Cardiac muscle cell (in vitro differentiated cells and primary cell): ENCODE measurements at regions not wholly inside any gene's neighbourhood (a gene's known extent, or its start where the extent isn't known, plus 50 kb on each side); places are given as distances from the start of the nearest gene placed in this dataset.

Experiments used
- DNase-seq, 2 donors: peaks; one replicate each; pipeline versions ENCODE4 v3.0.0 to v3.0.0-alpha.2; 2010 to 2017; ENCODE audit warnings: low read depth in 1 of 2, low spot score in 1 of 2
- H3K27ac ChIP-seq: fragments of 200-600 bp; sonication (generic); 2 replicates; pipeline ENCODE4 v1.5.1; 2016
- H3K27me3 ChIP-seq: fragments of 200-600 bp; sonication (generic); 2 replicates; pipeline ENCODE4 v1.6.0; 2016; ENCODE audit warnings: control low read depth
- H3K36me3 ChIP-seq: fragments of 200-600 bp; sonication (generic); 2 replicates; pipeline ENCODE4 v1.5.1; 2016; ENCODE audit warnings: control low read depth
- H3K4me1 ChIP-seq: fragments of 200-600 bp; sonication (generic); 2 replicates; pipeline ENCODE4 v1.8.1; 2017; ENCODE audit warnings: low read depth, mild to moderate bottlenecking, mixed run types
- H3K4me3 ChIP-seq: fragments of 200-600 bp; sonication (generic); 2 replicates; pipeline ENCODE4 v1.5.1; 2016; ENCODE audit warnings: mild to moderate bottlenecking
- H3K9me3 ChIP-seq: fragments of 200-600 bp; sonication (generic); 2 replicates; pipeline ENCODE4 v1.5.1; 2017; ENCODE audit warnings: low read depth, mild to moderate bottlenecking, control low read depth
- TF ChIP-seq, protein P1 (sequence below): IDR thresholded peaks from 2 replicates; pipeline ENCODE4 v1.5.1; 2012; ENCODE audit warnings: low read depth, mild to moderate bottlenecking, low read length

GRCh38 chr4:19375931-19376330, 875.8 kb upstream of the SLIT2 start:
- no peak for DNase-seq

DNA sequence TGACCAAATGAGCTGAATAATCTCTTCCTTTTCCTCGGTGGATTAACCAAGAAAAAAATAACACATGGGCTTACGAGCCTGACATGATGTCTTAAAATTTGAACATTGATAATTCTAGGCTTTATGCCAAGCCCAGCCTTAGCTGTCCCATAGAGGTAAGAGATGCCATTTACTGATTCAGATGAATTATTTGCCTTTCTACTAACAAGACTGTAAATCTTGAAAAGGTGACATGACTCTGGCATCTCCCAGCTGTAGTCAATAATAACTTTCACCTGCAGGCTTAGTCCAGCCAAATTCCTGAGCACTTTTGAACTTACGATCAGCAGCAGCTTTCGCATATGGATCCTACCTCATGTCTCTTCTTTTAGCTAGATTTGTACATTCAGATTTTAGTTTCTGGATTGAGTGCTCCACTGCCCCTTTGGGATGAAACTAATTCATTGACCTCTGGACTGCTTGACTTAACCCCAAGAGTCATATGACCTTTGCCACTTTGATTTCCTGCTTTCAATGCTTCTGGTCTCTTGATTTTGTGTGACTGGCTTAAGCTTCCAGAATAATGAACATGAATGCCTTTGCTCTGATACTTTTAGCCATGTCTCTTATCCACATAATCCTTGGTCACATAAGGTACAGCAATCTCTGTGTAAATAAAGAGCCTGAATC, 876.4 kb upstream of the SLIT2 start:
- no peak overlapping the region for H3K4me3 ChIP-seq
- TF ChIP-seq, protein P1, sequence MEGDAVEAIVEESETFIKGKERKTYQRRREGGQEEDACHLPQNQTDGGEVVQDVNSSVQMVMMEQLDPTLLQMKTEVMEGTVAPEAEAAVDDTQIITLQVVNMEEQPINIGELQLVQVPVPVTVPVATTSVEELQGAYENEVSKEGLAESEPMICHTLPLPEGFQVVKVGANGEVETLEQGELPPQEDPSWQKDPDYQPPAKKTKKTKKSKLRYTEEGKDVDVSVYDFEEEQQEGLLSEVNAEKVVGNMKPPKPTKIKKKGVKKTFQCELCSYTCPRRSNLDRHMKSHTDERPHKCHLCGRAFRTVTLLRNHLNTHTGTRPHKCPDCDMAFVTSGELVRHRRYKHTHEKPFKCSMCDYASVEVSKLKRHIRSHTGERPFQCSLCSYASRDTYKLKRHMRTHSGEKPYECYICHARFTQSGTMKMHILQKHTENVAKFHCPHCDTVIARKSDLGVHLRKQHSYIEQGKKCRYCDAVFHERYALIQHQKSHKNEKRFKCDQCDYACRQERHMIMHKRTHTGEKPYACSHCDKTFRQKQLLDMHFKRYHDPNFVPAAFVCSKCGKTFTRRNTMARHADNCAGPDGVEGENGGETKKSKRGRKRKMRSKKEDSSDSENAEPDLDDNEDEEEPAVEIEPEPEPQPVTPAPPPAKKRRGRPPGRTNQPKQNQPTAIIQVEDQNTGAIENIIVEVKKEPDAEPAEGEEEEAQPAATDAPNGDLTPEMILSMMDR, result no peak
- DNase-seq, result no peak
- H3K4me1 ChIP-seq, result no peaks in the 10 kb centered on the region
- no peaks in the 10 kb centered on the region for H3K27me3 ChIP-seq
- no peaks in the 10 kb centered on the region for H3K36me3 ChIP-seq
- H3K9me3 ChIP-seq, result no peaks in the 10 kb centered on the region
- H3K27ac ChIP-seq, result no peak overlapping the region

More at GRCh38 chr4:19375931-19376330, 875.8 kb upstream of the SLIT2 start:
- no peak overlapping the region for H3K27ac ChIP-seq
- no peaks in the 10 kb centered on the region for H3K27me3 ChIP-seq
- TF ChIP-seq, protein P1, result no peak
- H3K4me3 ChIP-seq, result no peak overlapping the region
- no peaks in the 10 kb centered on the region for H3K9me3 ChIP-seq
- no peaks in the 10 kb centered on the region for H3K4me1 ChIP-seq
- H3K36me3 ChIP-seq, result no peaks in the 10 kb centered on the region

- Histone ChIP-seq H3K4me3 (no peak overlapping the region), H3K4me1 (no peaks in the 10 kb centered on the region), H3K27me3 (no peaks in the 10 kb centered on the region), H3K9me3 (no peaks in the 10 kb centered on the region), H3K36me3 (no peaks in the 10 kb centered on the region), H3K27ac (no peak overlapping the region)
- no peak for DNase-seq
- TF ChIP-seq, protein P1, result no peak
Measured at GRCh38 chr4:19372390-19372789, 879.3 kb upstream of the SLIT2 start.

DNA sequence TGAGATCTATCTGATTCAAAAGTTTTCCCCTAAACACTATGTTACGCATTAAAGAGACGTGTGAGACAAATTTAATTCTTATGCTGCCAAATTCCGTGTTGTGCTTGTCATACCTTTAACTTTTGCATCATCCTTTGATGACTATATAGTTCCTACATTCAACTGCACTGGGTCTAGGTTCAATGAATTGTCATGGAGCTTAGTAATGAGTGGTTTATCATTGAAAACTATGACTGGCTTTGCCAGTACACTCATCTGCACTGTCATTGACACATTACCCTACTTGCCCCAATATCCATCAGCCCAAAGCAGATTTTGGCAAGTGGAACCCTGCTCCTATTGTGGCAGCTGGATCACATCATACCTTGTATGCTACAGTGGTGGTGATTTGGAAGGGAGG, 882.9 kb upstream of the SLIT2 start:
- H3K36me3 ChIP-seq, result no peaks in the 10 kb centered on the region
- TF ChIP-seq, protein P1, result no peak
- no peaks in the 10 kb centered on the region for H3K9me3 ChIP-seq
- H3K27me3 ChIP-seq, result no peaks in the 10 kb centered on the region
- no peak overlapping the region for H3K4me3 ChIP-seq
- H3K27ac ChIP-seq, result no peak overlapping the region
- no peaks in the 10 kb centered on the region for H3K4me1 ChIP-seq
- DNase-seq, result no peak

- no peak overlapping the region for H3K4me3 ChIP-seq
- TF ChIP-seq, protein P1, result no peak
Measured at GRCh38 chr4:19366916-19367315, 884.8 kb upstream of the SLIT2 start.

More at GRCh38 chr4:19366916-19367315, 884.8 kb upstream of the SLIT2 start:
- no peaks in the 10 kb centered on the region for H3K4me1 ChIP-seq
- no peak overlapping the region for H3K27ac ChIP-seq
- DNase-seq, result no peak
- H3K36me3 ChIP-seq, result no peaks in the 10 kb centered on the region
- no peaks in the 10 kb centered on the region for H3K9me3 ChIP-seq
- no peaks in the 10 kb centered on the region for H3K27me3 ChIP-seq
